K562 (cell line): ENCODE measurements at regions not wholly inside any gene's neighbourhood (a gene's known extent, or its start where the extent isn't known, plus 50 kb on each side); places are given as distances from the start of the nearest gene placed in this dataset.

Experiments used
- ATAC-seq: fragments of 200-7000 bp; cut with Tn5 transposase; 3 replicates; pipeline ENCODE4 v1.9.1; 2020; ENCODE audit warnings: moderate library complexity
- BruUV-seq: library from RNA; stranded (reverse); fragments of 400-500 nt; replicated peaks from 2 replicates; lab custom pipeline; 2021; lab: Mats Ljungman, UMichigan
- CTCF ChIA-PET: fragments of 300-600 bp; formaldehyde crosslinking; extraction: SDS; loops from one replicate; lab custom pipeline; 2021; ENCODE audit warnings: low intra/inter-chr PET ratio; lab: Yijun Ruan, JAX
- POLR2A ChIA-PET: fragments of 300-600, 350-650 bp; sonication (Branson Sonifier 250); formaldehyde crosslinking; extraction: SDS; loops from one replicate; lab custom pipeline; 2021; ENCODE audit warnings: antibody characterized with exemption, inconsistent platforms; lab: Yijun Ruan, JAX
- DNase-seq, 4 experiments: peaks; one replicate each; pipeline versions ENCODE4 v3.0.0 to v3.0.0-alpha.2; 2011 to 2018; ENCODE audit warnings: low spot score in 3 of 4, mixed read lengths in 3 of 4; ENCODE audit errors: extremely low read depth in 1 of 4
- FAIRE-seq: peaks from 2 replicates; lab custom pipeline; 2011; peaks lifted over from hg19 to GRCh38; lab: Jason Lieb, UNC
- H2AFZ ChIP-seq: 2 replicates; pipeline ENCODE4 v1.6.0; 2011; ENCODE audit warnings: low read depth, low read length, control low read depth, inconsistent platforms
- H3K27ac ChIP-seq: fragments of 200-600 bp; 3 replicates; pipeline ENCODE4 v1.8.0; 2011; ENCODE audit warnings: low read depth, mild to moderate bottlenecking, control low read depth, inconsistent platforms, low read length, moderate library complexity, mixed read lengths; ENCODE audit errors: extremely low read depth
- H3K27me3 ChIP-seq, 2 experiments: fragments of 300-600 bp in 1 of 2; 2 replicates in 1 of 2; 3 replicates in 1 of 2; pipeline versions ENCODE4 v1.6.0 to v1.8.0; 2011; ENCODE audit warnings: inconsistent platforms in 2 of 2, low read length in 2 of 2, mild to moderate bottlenecking in 1 of 2, mixed read lengths in 1 of 2, moderate library complexity in 1 of 2; ENCODE audit not compliant: control insufficient read depth in 2 of 2, insufficient read depth in 2 of 2
- H3K36me3 ChIP-seq: fragments of 300-600 bp; 3 replicates; pipeline ENCODE4 v1.8.0; 2011; ENCODE audit warnings: mild to moderate bottlenecking, low read length, inconsistent platforms; ENCODE audit not compliant: control insufficient read depth, insufficient read depth
- H3K4me1 ChIP-seq, 2 experiments: fragments of 200-600 bp in 1 of 2; replicated peaks in 1 of 2; 2 replicates in 1 of 2; 3 replicates in 1 of 2; pipeline versions ENCODE4 v1.5.1 to v1.8.0; 2011; ENCODE audit warnings: inconsistent platforms in 2 of 2, low read length in 2 of 2, mild to moderate bottlenecking in 1 of 2, mixed read lengths in 1 of 2, moderate library complexity in 1 of 2; ENCODE audit not compliant: control insufficient read depth in 2 of 2, insufficient read depth in 2 of 2
- H3K4me2 ChIP-seq: 2 replicates; pipeline ENCODE4 v1.6.1; 2011; ENCODE audit warnings: low read length, control low read depth, inconsistent platforms, mixed read lengths; ENCODE audit not compliant: insufficient read depth
- H3K4me3 ChIP-seq: fragments of 200-600 bp; sonication (generic), shearing (Covaris generic); 2 replicates; pipeline ENCODE4 v1.5.1; 2016; ENCODE audit warnings: control low read depth, inconsistent platforms
- H3K79me2 ChIP-seq: fragments of 200-600 bp; 3 replicates; pipeline ENCODE4 v1.8.0; 2011; ENCODE audit warnings: low read length, inconsistent platforms; ENCODE audit not compliant: control insufficient read depth, insufficient read depth
- H3K9ac ChIP-seq, 2 experiments: 2 replicates each; pipeline versions ENCODE4 v1.6.0 to v1.6.1; 2011; ENCODE audit warnings: low read depth in 2 of 2, low read length in 2 of 2, control low read depth in 1 of 2, inconsistent platforms in 1 of 2, mild to moderate bottlenecking in 1 of 2, mixed read lengths in 1 of 2; ENCODE audit not compliant: insufficient read depth in 1 of 2
- H3K9me1 ChIP-seq: one replicate; pipeline ENCODE4 v1.6.0; 2011; ENCODE audit warnings: inconsistent platforms, mild to moderate bottlenecking, low read length, moderate library complexity; ENCODE audit not compliant: control insufficient read depth, insufficient read depth
- H3K9me3 ChIP-seq: replicated peaks from 2 replicates; pipeline ENCODE4 v1.5.1; 2011; ENCODE audit warnings: low read depth, low read length, inconsistent platforms; ENCODE audit not compliant: control insufficient read depth, insufficient read depth
- H4K20me1 ChIP-seq: replicated peaks from 2 replicates; pipeline ENCODE4 v1.6.1; 2011; ENCODE audit warnings: low read length, inconsistent platforms, mixed read lengths; ENCODE audit not compliant: control insufficient read depth, insufficient read depth
- HNRNPLL ChIP-seq: fragments of 200-400 bp; formaldehyde crosslinking; IDR thresholded peaks from 2 replicates; pipeline ENCODE4 v1.6.1; 2017; ENCODE audit warnings: low read length, low read depth, mild to moderate bottlenecking; ENCODE audit not compliant: poor library complexity, severe bottlenecking
- MLLT1 ChIP-seq, 2 experiments: fragments of 450-650 bp; IDR thresholded peaks; 2 replicates each; pipeline ENCODE4 v1.6.1; 2016
- RBBP5 ChIP-seq: fragments of 200-600 bp; sonication (generic); IDR thresholded peaks from 2 replicates; pipeline ENCODE4 v1.6.1; 2012; ENCODE audit warnings: borderline replicate concordance, mild to moderate bottlenecking, low read length, control low read depth, inconsistent platforms; ENCODE audit not compliant: insufficient read depth, poor library complexity, severe bottlenecking
- SP1 ChIP-seq: sonication (generic); formaldehyde crosslinking; IDR thresholded peaks from 2 replicates; pipeline ENCODE4 v1.8.1; 2022; ENCODE audit warnings: mild to moderate bottlenecking, missing genetic modification reagents
- WGBS: fragments of 100-300 bp; shearing (Covaris generic); methylation state at CpG from one replicate; pipeline ENCODE4 v1.1.6; 2016; ENCODE audit warnings: low coverage, mixed read lengths; ENCODE audit not compliant: insufficient coverage; ENCODE audit errors: missing lambda C conversion rate; 5-methylcytosine and 5-hydroxymethylcytosine counted together
- in situ Hi-C: fragments of 300-500 bp; cut with MboI; formaldehyde crosslinking; loops from 4 replicates; pipeline ENCODE4 v1.15.0; 2018; ENCODE audit warnings: inconsistent platforms, mixed read lengths
- intact Hi-C: fragments of 100-400 bp; cut with micrococcal nuclease; formaldehyde crosslinking; loops from 2 replicates; pipeline ENCODE4 v1.14.2; 2022

- Histone ChIP-seq H3K27me3 (no peaks in the 10 kb centered on the region), H3K27ac (no peak overlapping the region), H4K20me1 (no peaks in the 10 kb centered on the region), H3K9me3 (no peaks in the 10 kb centered on the region), H3K4me1 (peaks cover 0 to 8% of the 10 kb centered on the region in 2 experiments; a peak in 3 of 5 replicates), H3K4me2 (no peak overlapping the region), H3K36me3 (no peaks in the 10 kb centered on the region), H3K9me1 (no peaks in the 10 kb centered on the region), H3K79me2 (no peaks in the 10 kb centered on the region), H3K9ac (no peak overlapping the region), H3K4me3 (no peak overlapping the region), H2AFZ (no peak overlapping the region; the same call in 1 of the 2 replicates)
- no TSS peak for BruUV-seq
- ATAC-seq, result no peak
- DNase-seq, result no peak
- ChIA-PET CTCF (no interaction called here), POLR2A (interaction anchor here (0.6 kb wide), 1 partner anchor 251 kb away, joined by 4 read pairs; no protein-coding TSS in a partner anchor)
- intact Hi-C loops, result no loop called here
- no peak for FAIRE-seq
- no peak for TF ChIP-seq HNRNPLL
- TF ChIP-seq RBBP5, result no peak
- TF ChIP-seq MLLT1 (IDR thresholded peaks at IDR 0.05), result no peak
- TF ChIP-seq SP1 (CRISPR knock-in tag), result no peak
- in situ Hi-C loops, result no loop called here
- WGBS, result 24% methylated on average over 2 of the region's 2 CpGs
These were observed 112.1 kb upstream of the ATP8B1 start for GRCh38 chr18:57915248-57915647.
